ENCODE measurements at regions not wholly inside any gene's neighbourhood (a gene's known extent, or its start where the extent isn't known, plus 50 kb on each side); places are given as distances from the start of the nearest gene placed in this dataset.
"Not testable (repeated sequence)": the region's sequence is repeated elsewhere in the genome, so short reads cannot be mapped to it uniquely, and the experiment has no call there.

- DNase-seq (ENCODE audit: unreplicated experiment); intact Hi-C loops (cut with micrococcal nuclease); CTCF ChIA-PET; H3K36me3 Mint-ChIP-seq (ENCODE audit: insufficient read depth, unreplicated experiment); POLR2A ChIA-PET; H3K4me1 Mint-ChIP-seq (ENCODE audit: insufficient read depth, unreplicated experiment); H3K9me3 Mint-ChIP-seq (ENCODE audit: unreplicated experiment); H3K27me3 Mint-ChIP-seq (ENCODE audit: insufficient read depth, unreplicated experiment); H3K4me3 Mint-ChIP-seq (ENCODE audit: unreplicated experiment); BruUV-seq (replicated peaks); H3K27ac Mint-ChIP-seq (ENCODE audit: low read depth, unreplicated experiment): not testable (repeated sequence)
Measured at GRCh38 chr7:106713452-106713851, 52.5 kb upstream of the CCDC71L start.

GRCh38 chr7:106714590-106715442, 53.9 kb upstream of the CCDC71L start:
- DNase-seq (ENCODE audit: unreplicated experiment); H3K4me1 Mint-ChIP-seq (ENCODE audit: insufficient read depth, unreplicated experiment); H3K4me3 Mint-ChIP-seq (ENCODE audit: unreplicated experiment); H3K9me3 Mint-ChIP-seq (ENCODE audit: unreplicated experiment); H3K27me3 Mint-ChIP-seq (ENCODE audit: insufficient read depth, unreplicated experiment); H3K36me3 Mint-ChIP-seq (ENCODE audit: insufficient read depth, unreplicated experiment); H3K27ac Mint-ChIP-seq (ENCODE audit: low read depth, unreplicated experiment); POLR2A ChIA-PET; BruUV-seq (replicated peaks): not testable (repeated sequence)
- CTCF ChIA-PET = interaction anchor here (0.7 to 1.3 kb wide), 2 partner anchors 22 to 78 kb away, joined by 3 to 4 read pairs; no protein-coding TSS in a partner anchor
- intact Hi-C loops (cut with micrococcal nuclease) = loop anchor here (5.0 kb wide), 1 partner anchor 538 kb away; no protein-coding TSS in a partner anchor

DNA sequence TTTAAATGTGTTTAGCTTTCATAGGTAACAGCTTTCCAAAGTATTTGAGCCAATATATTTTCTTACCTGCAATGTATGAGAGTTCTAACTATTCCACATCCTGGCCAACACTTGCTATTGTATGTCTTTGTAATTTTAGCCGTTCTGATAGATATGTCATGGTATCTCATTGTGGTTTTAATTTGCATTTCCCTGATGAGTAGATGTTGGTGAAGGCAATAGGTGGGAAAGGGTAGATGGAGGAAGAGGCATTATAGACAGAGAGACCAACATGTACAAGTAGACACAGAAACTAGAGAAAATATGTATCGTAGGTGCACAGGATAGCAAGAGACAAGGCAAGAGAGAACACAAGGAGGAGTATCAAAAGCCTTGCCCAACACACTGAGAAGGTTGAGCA, 54.8 kb upstream of the CCDC71L start:
- DNase-seq (ENCODE audit: unreplicated experiment) = no peak
- ChIA-PET POLR2A (no interaction called here), CTCF (interaction anchor here (0.7 to 1.8 kb wide), 4 partner anchors 11 to 77 kb away, joined by 3 to 8 read pairs (median 4); no protein-coding TSS in a partner anchor)
- no peaks in the 10 kb centered on the region for H3K27me3 Mint-ChIP-seq (ENCODE audit: insufficient read depth, unreplicated experiment)
- intact Hi-C loops (cut with micrococcal nuclease) = loop anchor here (5.0 kb wide), 1 partner anchor 538 kb away; no protein-coding TSS in a partner anchor
- BruUV-seq (replicated peaks) = no TSS peak
- no peaks in the 10 kb centered on the region for H3K36me3 Mint-ChIP-seq (ENCODE audit: insufficient read depth, unreplicated experiment)
- no peak overlapping the region for H3K4me3 Mint-ChIP-seq (ENCODE audit: unreplicated experiment)
- H3K27ac Mint-ChIP-seq (ENCODE audit: low read depth, unreplicated experiment) = no peak overlapping the region
- no peaks in the 10 kb centered on the region for H3K4me1 Mint-ChIP-seq (ENCODE audit: insufficient read depth, unreplicated experiment)
- TF ChIP-seq CTCF (IDR thresholded peaks at IDR 0.05; ENCODE audit: unreplicated experiment) = no peak
- no peaks in the 10 kb centered on the region for H3K9me3 Mint-ChIP-seq (ENCODE audit: unreplicated experiment)

GRCh38 chr7:106717254-106717954, 56.4 kb upstream of the CCDC71L start:
- Mint-ChIP-seq H3K9me3 (ENCODE audit: unreplicated experiment) (no peaks in the 10 kb centered on the region), H3K27ac (ENCODE audit: low read depth, unreplicated experiment) (no peak overlapping the region), H3K4me3 (ENCODE audit: unreplicated experiment) (no peak overlapping the region), H3K4me1 (ENCODE audit: insufficient read depth, unreplicated experiment) (no peaks in the 10 kb centered on the region), H3K36me3 (ENCODE audit: insufficient read depth, unreplicated experiment) (no peaks in the 10 kb centered on the region), H3K27me3 (ENCODE audit: insufficient read depth, unreplicated experiment) (no peaks in the 10 kb centered on the region)
- intact Hi-C loops (cut with micrococcal nuclease) = loop anchor here (5.0 kb wide), 1 partner anchor 540 kb away; no protein-coding TSS in a partner anchor
- no peak for TF ChIP-seq CTCF (IDR thresholded peaks at IDR 0.05; ENCODE audit: unreplicated experiment)
- POLR2A ChIA-PET = interaction anchor here (0.6 to 1.3 kb wide), 6 partner anchors 14 to 503 kb away, joined by 3 to 4 read pairs (median 3); no protein-coding TSS in a partner anchor
- BruUV-seq (replicated peaks) = no TSS peak
- no peak for DNase-seq (ENCODE audit: unreplicated experiment)
- CTCF ChIA-PET = interaction anchor here (1.0 to 1.8 kb wide), 3 partner anchors 19 to 540 kb away, joined by 3 to 8 read pairs (median 3); no protein-coding TSS in a partner anchor

All from MCF 10A (cell line).